PC-3 (cell line): ENCODE measurements at regions not wholly inside any gene's neighbourhood (a gene's known extent, or its start where the extent isn't known, plus 50 kb on each side); places are given as distances from the start of the nearest gene placed in this dataset.

Source experiments
- ATAC-seq: fragments of 200-7000 bp; cut with Tn5 transposase; 2 replicates; pipeline ENCODE4 v1.9.1; 2020; ENCODE audit warnings: mild to moderate bottlenecking, moderate library complexity
- BruUV-seq: library from RNA; stranded (reverse); fragments of 400-500 nt; replicated peaks from 2 replicates; lab custom pipeline; 2021; lab: Mats Ljungman, UMichigan
- CTCF ChIA-PET: fragments of 300-600 bp; sonication (Branson Sonifier 250); formaldehyde crosslinking; loops from one replicate; lab custom pipeline; 2022; ENCODE audit warnings: antibody characterized with exemption; lab: Charles Lee
- POLR2A ChIA-PET: fragments of 300-600 bp; sonication (Branson Sonifier 250); formaldehyde crosslinking; loops from one replicate; lab custom pipeline; 2022; ENCODE audit warnings: antibody characterized with exemption; ENCODE audit not compliant: unreplicated experiment; lab: Charles Lee
- DNase-seq: peaks from one replicate; pipeline ENCODE4 v3.0.0-alpha.2; 2015
- H2AFZ ChIP-seq: fragments of 300-600 bp; sonication (generic); 2 replicates; pipeline ENCODE4 v1.6.0; 2016; ENCODE audit warnings: antibody characterized with exemption, low read length
- H3F3A ChIP-seq: fragments of 300-600 bp; sonication (generic); one replicate; pipeline ENCODE4 v1.6.0; 2017; ENCODE audit warnings: antibody characterized with exemption, low read length, control low read depth, mild to moderate bottlenecking; ENCODE audit not compliant: unreplicated experiment
- H3K27ac ChIP-seq: fragments of 300-600 bp; sonication (generic); 2 replicates; pipeline ENCODE4 v1.5.1; 2016; ENCODE audit warnings: mild to moderate bottlenecking, low read length
- H3K27me3 ChIP-seq: fragments of 300-600 bp; sonication (generic); 2 replicates; pipeline ENCODE4 v1.6.1; 2016; ENCODE audit warnings: low read length, mixed read lengths
- H3K36me3 ChIP-seq: fragments of 300-600 bp; sonication (generic); 2 replicates; pipeline ENCODE4 v1.6.1; 2016; ENCODE audit warnings: low read depth, mixed run types, low read length, mixed read lengths
- H3K4me1 ChIP-seq: fragments of 300-600 bp; sonication (generic); 2 replicates; pipeline ENCODE4 v1.5.1; 2016; ENCODE audit warnings: low read length; ENCODE audit not compliant: insufficient read depth
- H3K4me2 ChIP-seq: fragments of 300-600 bp; sonication (generic); 2 replicates; pipeline ENCODE4 v1.6.0; 2016; ENCODE audit warnings: low read length
- H3K4me3 ChIP-seq: fragments of 300-600 bp; sonication (generic); 2 replicates; pipeline ENCODE4 v1.5.1; 2016; ENCODE audit warnings: mild to moderate bottlenecking, low read length, mixed read lengths
- H3K79me2 ChIP-seq: fragments of 300-600 bp; sonication (generic); 2 replicates; pipeline ENCODE4 v1.6.1; 2017; ENCODE audit warnings: low read length, mixed read lengths
- H3K9ac ChIP-seq: fragments of 300-600 bp; sonication (generic); 2 replicates; pipeline ENCODE4 v1.6.0; 2016; ENCODE audit warnings: mild to moderate bottlenecking, low read length
- H3K9me2 ChIP-seq: fragments of 300-600 bp; sonication (generic); replicated peaks from 2 replicates; pipeline ENCODE4 v1.6.1; 2016; ENCODE audit warnings: mixed run types, low read length, mixed read lengths
- H3K9me3 ChIP-seq: fragments of 300-600 bp; sonication (generic); 2 replicates; pipeline ENCODE4 v1.6.1; 2016; ENCODE audit warnings: low read length, mixed read lengths
- H4K20me1 ChIP-seq: fragments of 300-600 bp; sonication (generic); 2 replicates; pipeline ENCODE4 v1.6.1; 2016; ENCODE audit warnings: low read length, mixed read lengths
- EZH2 ChIP-seq: fragments of 300-600 bp; sonication (generic); IDR thresholded peaks from one replicate; pipeline ENCODE4 v1.6.1; 2017; ENCODE audit warnings: antibody characterized with exemption, mild to moderate bottlenecking, low read length; ENCODE audit not compliant: unreplicated experiment
- EZH2phosphoT487 ChIP-seq: fragments of 300-600 bp; sonication (generic); IDR thresholded peaks from 2 replicates; pipeline ENCODE4 v1.6.1; 2018; ENCODE audit warnings: mild to moderate bottlenecking, antibody characterized with exemption, low read length, borderline replicate concordance
- intact Hi-C: fragments of 100-400 bp; cut with micrococcal nuclease; formaldehyde crosslinking; loops from 2 replicates; pipeline ENCODE4 v1.9.0; 2023
- TF ChIP-seq, protein P1 (sequence below): fragments of 300-600 bp; sonication (generic); conservative IDR thresholded peaks from 2 replicates; pipeline ENCODE4 v1.5.1; 2017; ENCODE audit warnings: antibody characterized with exemption, low read depth, mild to moderate bottlenecking, low read length

DNA sequence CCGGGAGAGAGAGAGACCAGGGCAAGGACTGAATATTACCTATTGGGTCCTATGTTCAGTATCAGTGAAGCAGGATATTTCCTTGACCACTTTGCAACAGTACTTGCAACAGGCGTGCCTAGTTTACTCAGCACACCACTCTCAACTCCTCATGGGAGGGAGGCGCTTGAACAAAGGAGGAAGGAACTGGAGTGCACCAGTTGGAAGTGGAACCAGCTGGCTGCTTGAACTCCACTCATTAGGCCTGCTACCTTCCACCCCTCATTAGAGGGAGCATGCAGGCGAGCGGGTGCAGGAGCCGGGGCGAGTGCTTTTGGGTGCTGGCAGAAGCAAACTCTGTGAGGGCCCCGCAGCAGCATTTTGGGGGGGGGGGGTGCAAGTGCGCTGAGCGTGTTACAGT, 1369.6 kb upstream of the RAG2 start:
- intact Hi-C loops, result no loop called here
- H3K4me2 ChIP-seq, result no peak overlapping the region
- TF ChIP-seq EZH2phosphoT487, result no peak
- TF ChIP-seq, protein P1, sequence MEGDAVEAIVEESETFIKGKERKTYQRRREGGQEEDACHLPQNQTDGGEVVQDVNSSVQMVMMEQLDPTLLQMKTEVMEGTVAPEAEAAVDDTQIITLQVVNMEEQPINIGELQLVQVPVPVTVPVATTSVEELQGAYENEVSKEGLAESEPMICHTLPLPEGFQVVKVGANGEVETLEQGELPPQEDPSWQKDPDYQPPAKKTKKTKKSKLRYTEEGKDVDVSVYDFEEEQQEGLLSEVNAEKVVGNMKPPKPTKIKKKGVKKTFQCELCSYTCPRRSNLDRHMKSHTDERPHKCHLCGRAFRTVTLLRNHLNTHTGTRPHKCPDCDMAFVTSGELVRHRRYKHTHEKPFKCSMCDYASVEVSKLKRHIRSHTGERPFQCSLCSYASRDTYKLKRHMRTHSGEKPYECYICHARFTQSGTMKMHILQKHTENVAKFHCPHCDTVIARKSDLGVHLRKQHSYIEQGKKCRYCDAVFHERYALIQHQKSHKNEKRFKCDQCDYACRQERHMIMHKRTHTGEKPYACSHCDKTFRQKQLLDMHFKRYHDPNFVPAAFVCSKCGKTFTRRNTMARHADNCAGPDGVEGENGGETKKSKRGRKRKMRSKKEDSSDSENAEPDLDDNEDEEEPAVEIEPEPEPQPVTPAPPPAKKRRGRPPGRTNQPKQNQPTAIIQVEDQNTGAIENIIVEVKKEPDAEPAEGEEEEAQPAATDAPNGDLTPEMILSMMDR, result no peak
- TF ChIP-seq EZH2, result no peak
- ChIA-PET POLR2A (no interaction called here), CTCF (no interaction called here)
- H3K4me1 ChIP-seq, result 0 out of 2 replicates have a peak, but pooled peaks cover 3% of the 10 kb centered on the region
- no peaks in the 10 kb centered on the region for H3F3A ChIP-seq
- no peak for DNase-seq
- ATAC-seq, result no peak
- H2AFZ ChIP-seq, result no peak overlapping the region
- H3K9ac ChIP-seq, result no peak overlapping the region
- H3K9me2 ChIP-seq, result no peaks in the 10 kb centered on the region
- no peaks in the 10 kb centered on the region for H3K36me3 ChIP-seq
- no peaks in the 10 kb centered on the region for H3K9me3 ChIP-seq
- no peaks in the 10 kb centered on the region for H4K20me1 ChIP-seq
- H3K4me3 ChIP-seq, result no peak overlapping the region
- no peaks in the 10 kb centered on the region for H3K79me2 ChIP-seq
- no peaks in the 10 kb centered on the region for H3K27me3 ChIP-seq
- BruUV-seq, result no TSS peak
- H3K27ac ChIP-seq, result no peak overlapping the region

GRCh38 chr11:37963440-37963839, 1365.4 kb upstream of the RAG2 start:
- H3K27ac ChIP-seq, result no peak overlapping the region
- H3K27me3 ChIP-seq, result no peaks in the 10 kb centered on the region
- H3K9me3 ChIP-seq, result no peaks in the 10 kb centered on the region
- H4K20me1 ChIP-seq, result no peaks in the 10 kb centered on the region
- H3K79me2 ChIP-seq, result no peaks in the 10 kb centered on the region
- ChIA-PET POLR2A (no interaction called here), CTCF (no interaction called here)
- no peak overlapping the region for H2AFZ ChIP-seq
- no TSS peak for BruUV-seq
- H3K4me2 ChIP-seq, result no peak overlapping the region
- TF ChIP-seq EZH2, result no peak
- TF ChIP-seq EZH2phosphoT487, result no peak
- TF ChIP-seq, protein P1, result no peak
- H3K4me1 ChIP-seq, result no peaks in the 10 kb centered on the region
- H3K9ac ChIP-seq, result no peak overlapping the region
- DNase-seq (no peak), ATAC-seq (no peak)
- intact Hi-C loops, result no loop called here
- H3K36me3 ChIP-seq, result no peaks in the 10 kb centered on the region
- no peaks in the 10 kb centered on the region for H3F3A ChIP-seq
- no peaks in the 10 kb centered on the region for H3K9me2 ChIP-seq
- no peak overlapping the region for H3K4me3 ChIP-seq

- TF ChIP-seq EZH2 (no peak), EZH2phosphoT487 (no peak)
- TF ChIP-seq, protein P1, result no peak
- no TSS peak for BruUV-seq
- H3F3A ChIP-seq, result no peaks in the 10 kb centered on the region
- CTCF ChIA-PET, result no interaction called here
- no peak overlapping the region for H3K4me3 ChIP-seq
- no peak overlapping the region for H2AFZ ChIP-seq
- no peaks in the 10 kb centered on the region for H3K79me2 ChIP-seq
- intact Hi-C loops, result no loop called here
- H3K4me2 ChIP-seq, result no peak overlapping the region
- no peak overlapping the region for H3K9ac ChIP-seq
- H3K36me3 ChIP-seq, result no peaks in the 10 kb centered on the region
- H3K27me3 ChIP-seq, result no peaks in the 10 kb centered on the region
- no peaks in the 10 kb centered on the region for H3K4me1 ChIP-seq
- POLR2A ChIA-PET, result no interaction called here
- DNase-seq, result no peak
- H3K27ac ChIP-seq, result no peak overlapping the region
- H3K9me2 ChIP-seq, result no peaks in the 10 kb centered on the region
- ATAC-seq, result no peak
- H4K20me1 ChIP-seq, result no peaks in the 10 kb centered on the region
- H3K9me3 ChIP-seq, result no peaks in the 10 kb centered on the region
Measured at GRCh38 chr11:37957717-37958116, 1359.7 kb upstream of the RAG2 start.
